NB4 (cell line): ENCODE measurements at regions not wholly inside any gene's neighbourhood (a gene's known extent, or its start where the extent isn't known, plus 50 kb on each side); places are given as distances from the start of the nearest gene placed in this dataset.

Source experiments
- DNase-seq: peaks from one replicate; pipeline ENCODE4 v3.0.0; 2010; ENCODE audit warnings: low read depth
- H3K4me3 ChIP-seq: one replicate; pipeline ENCODE4 v1.5.1; 2011; ENCODE audit warnings: mild to moderate bottlenecking, low read depth, low read length, moderate library complexity
- CTCF ChIP-seq: IDR thresholded peaks from one replicate; pipeline ENCODE4 v1.5.1; 2012; ENCODE audit warnings: low read depth, low read length
- MAX ChIP-seq: IDR thresholded peaks from 2 replicates; pipeline ENCODE4 v1.6.1; 2011; ENCODE audit warnings: low read depth, low read length
- MYC ChIP-seq: IDR thresholded peaks from 2 replicates; pipeline ENCODE4 v1.6.1; 2011; ENCODE audit warnings: low read depth, low read length
- POLR2A ChIP-seq: IDR thresholded peaks from 2 replicates; pipeline ENCODE4 v1.6.1; 2011; ENCODE audit warnings: mild to moderate bottlenecking; ENCODE audit not compliant: insufficient read length; ENCODE audit errors: extremely low read depth

GRCh38 chr9:126234681-126235335 is 91.8 kb upstream of the MVB12B start:
- DNase-seq: no peak
- H3K4me3 ChIP-seq: no peak overlapping the region
- no peak for TF ChIP-seq POLR2A
- no peak for TF ChIP-seq CTCF
- TF ChIP-seq MYC: no peak

- no peak for TF ChIP-seq POLR2A
- TF ChIP-seq CTCF: no peak
- TF ChIP-seq MYC: no peak
- no peak for TF ChIP-seq MAX
- no peak for DNase-seq
- H3K4me3 ChIP-seq: no peak overlapping the region
These were observed 91.0 kb upstream of the MVB12B start for GRCh38 chr9:126235336-126236243.

GRCh38 chr9:126236273-126236672 is 90.4 kb upstream of the MVB12B start:
- no peak for DNase-seq
- H3K4me3 ChIP-seq: no peak overlapping the region
- TF ChIP-seq MAX (no peak), POLR2A (no peak), CTCF (no peak), MYC (no peak)

GRCh38 chr9:126238415-126238814 is 88.2 kb upstream of the MVB12B start:
- TF ChIP-seq POLR2A (no peak), CTCF (no peak), MAX (no peak), MYC (no peak)
- no peak overlapping the region for H3K4me3 ChIP-seq
- DNase-seq: no peak

- H3K4me3 ChIP-seq: no peak overlapping the region
- DNase-seq: no peak
- TF ChIP-seq MYC (no peak), MAX (no peak), POLR2A (no peak), CTCF (no peak)
These were observed 87.1 kb upstream of the MVB12B start for GRCh38 chr9:126239515-126239914.
